ENCODE measurements at regions not wholly inside any gene's neighbourhood (a gene's known extent, or its start where the extent isn't known, plus 50 kb on each side); places are given as distances from the start of the nearest gene placed in this dataset.

DNA sequence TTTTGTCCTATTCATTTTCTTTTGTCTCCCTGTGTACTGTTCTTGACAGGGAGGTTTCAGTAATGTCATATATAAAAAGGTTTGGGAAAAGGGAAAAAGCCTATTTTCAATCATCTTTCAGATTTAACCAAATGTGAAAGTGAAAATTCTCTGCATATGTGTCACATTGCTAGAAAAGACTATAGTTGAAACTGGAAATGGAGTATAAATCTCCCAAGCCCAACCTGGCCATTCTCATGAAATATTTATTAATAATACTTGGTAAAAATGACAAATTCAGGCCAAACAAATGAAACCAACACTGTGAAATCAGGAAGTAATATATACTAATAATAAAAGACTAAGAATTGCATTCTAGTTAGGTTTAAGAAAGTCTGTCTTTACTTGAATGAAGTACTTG is 1129.2 kb downstream of the SLC16A7 start:
- TF ChIP-seq, protein P1, sequence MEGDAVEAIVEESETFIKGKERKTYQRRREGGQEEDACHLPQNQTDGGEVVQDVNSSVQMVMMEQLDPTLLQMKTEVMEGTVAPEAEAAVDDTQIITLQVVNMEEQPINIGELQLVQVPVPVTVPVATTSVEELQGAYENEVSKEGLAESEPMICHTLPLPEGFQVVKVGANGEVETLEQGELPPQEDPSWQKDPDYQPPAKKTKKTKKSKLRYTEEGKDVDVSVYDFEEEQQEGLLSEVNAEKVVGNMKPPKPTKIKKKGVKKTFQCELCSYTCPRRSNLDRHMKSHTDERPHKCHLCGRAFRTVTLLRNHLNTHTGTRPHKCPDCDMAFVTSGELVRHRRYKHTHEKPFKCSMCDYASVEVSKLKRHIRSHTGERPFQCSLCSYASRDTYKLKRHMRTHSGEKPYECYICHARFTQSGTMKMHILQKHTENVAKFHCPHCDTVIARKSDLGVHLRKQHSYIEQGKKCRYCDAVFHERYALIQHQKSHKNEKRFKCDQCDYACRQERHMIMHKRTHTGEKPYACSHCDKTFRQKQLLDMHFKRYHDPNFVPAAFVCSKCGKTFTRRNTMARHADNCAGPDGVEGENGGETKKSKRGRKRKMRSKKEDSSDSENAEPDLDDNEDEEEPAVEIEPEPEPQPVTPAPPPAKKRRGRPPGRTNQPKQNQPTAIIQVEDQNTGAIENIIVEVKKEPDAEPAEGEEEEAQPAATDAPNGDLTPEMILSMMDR (IDR thresholded peaks at IDR 0.05; ENCODE audit: insufficient read depth, low read length, poor library complexity, severe bottlenecking) = no peak
- no peak for TF ChIP-seq EZH2phosphoT487 (conservative IDR thresholded peaks at IDR 0.05; ENCODE audit: low read length)
